Glomerular visceral epithelial cell (primary cell): ENCODE measurements at regions not wholly inside any gene's neighbourhood (a gene's known extent, or its start where the extent isn't known, plus 50 kb on each side); places are given as distances from the start of the nearest gene placed in this dataset.

ENCODE experiments used
- DNase-seq: peaks from one replicate; pipeline ENCODE4 v3.0.0-alpha.2; 2016; ENCODE audit errors: extremely low spot score

- DNase-seq = peak; percentile 53
Measured at GRCh38 chr17:83144421-83145357, 65.3 kb downstream of the METRNL start.

GRCh38 chr17:83145358-83145738, 65.9 kb downstream of the METRNL start:
- DNase-seq = no peak

GRCh38 chr17:83145831-83146230, 66.4 kb downstream of the METRNL start:
- no peak for DNase-seq

- DNase-seq = no peak
Measured at GRCh38 chr17:83146347-83146746, 66.9 kb downstream of the METRNL start.

GRCh38 chr17:83147280-83147679, 67.9 kb downstream of the METRNL start:
- DNase-seq = no peak

- DNase-seq = no peak
Measured at GRCh38 chr17:83148317-83149028, 69.1 kb downstream of the METRNL start.

GRCh38 chr17:83149029-83149725, 69.8 kb downstream of the METRNL start:
- no peak for DNase-seq

GRCh38 chr17:83149761-83150251, 70.4 kb downstream of the METRNL start:
- peak; percentile 34 for DNase-seq

GRCh38 chr17:83150369-83151055, 71.1 kb downstream of the METRNL start:
- DNase-seq = no peak

- DNase-seq = no peak
Measured at GRCh38 chr17:83151056-83151441, 71.6 kb downstream of the METRNL start.

GRCh38 chr17:83151442-83152226, 72.2 kb downstream of the METRNL start:
- peak; percentile 43 for DNase-seq

GRCh38 chr17:83152227-83152744, 72.9 kb downstream of the METRNL start:
- no peak for DNase-seq

GRCh38 chr17:83152745-83153611, 73.6 kb downstream of the METRNL start:
- no peak for DNase-seq

- DNase-seq = no peak
Measured at GRCh38 chr17:83153681-83154310, 74.4 kb downstream of the METRNL start.

- no peak for DNase-seq
Measured at GRCh38 chr17:83154311-83155127, 75.1 kb downstream of the METRNL start.

GRCh38 chr17:83155128-83156121, 76.0 kb downstream of the METRNL start:
- peak; percentile 16 for DNase-seq

- no peak for DNase-seq
Measured at GRCh38 chr17:83156408-83156807, 77.0 kb downstream of the METRNL start.
